HK-2 (cell line): ENCODE measurements at regions not wholly inside any gene's neighbourhood (a gene's known extent, or its start where the extent isn't known, plus 50 kb on each side); places are given as distances from the start of the nearest gene placed in this dataset.

Experiments
- DNase-seq: peaks from one replicate; pipeline ENCODE4 v3.0.0-alpha.2; 2018; ENCODE audit not compliant: unreplicated experiment

DNA sequence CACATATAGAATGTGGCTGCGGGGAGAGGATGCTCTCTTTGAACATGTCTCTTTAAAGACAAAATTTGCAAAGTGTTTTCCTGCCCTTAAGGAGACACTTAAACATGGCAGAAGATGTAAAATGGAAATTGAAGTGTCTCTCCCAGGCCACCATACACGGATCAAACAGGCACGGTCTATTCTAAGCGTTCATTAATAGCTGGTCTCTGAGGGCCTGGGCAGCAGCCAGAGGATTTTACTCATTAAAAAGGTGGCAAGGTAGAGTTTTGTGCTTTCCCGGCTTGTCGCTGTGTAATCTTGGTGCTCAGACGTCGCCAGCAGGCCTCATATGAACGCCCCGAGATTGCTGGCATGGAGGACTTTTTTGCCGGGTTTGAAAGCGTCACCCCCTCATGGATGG is 205.5 kb downstream of the EMX2 start:
- DNase-seq, result no peak

DNA sequence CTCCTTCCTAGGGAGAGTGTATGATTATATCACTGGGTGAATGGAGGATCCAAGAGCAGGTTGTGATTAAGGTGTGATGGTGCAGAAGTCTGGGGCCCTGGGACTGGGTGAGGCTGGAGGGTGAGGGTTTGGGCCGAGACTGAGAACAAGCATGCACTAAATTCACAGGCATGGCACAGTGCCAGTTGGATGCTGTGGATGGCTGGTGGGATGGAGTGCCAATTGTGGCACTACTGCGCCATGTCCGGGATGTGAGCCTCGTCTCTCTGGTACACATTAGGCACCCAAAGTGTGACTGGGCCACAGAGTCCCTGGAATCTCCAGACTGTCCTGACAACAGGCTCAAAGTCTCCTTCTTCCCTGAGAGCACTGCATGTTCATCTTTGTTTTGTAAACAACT is 208.1 kb downstream of the EMX2 start:
- no peak for DNase-seq

DNA sequence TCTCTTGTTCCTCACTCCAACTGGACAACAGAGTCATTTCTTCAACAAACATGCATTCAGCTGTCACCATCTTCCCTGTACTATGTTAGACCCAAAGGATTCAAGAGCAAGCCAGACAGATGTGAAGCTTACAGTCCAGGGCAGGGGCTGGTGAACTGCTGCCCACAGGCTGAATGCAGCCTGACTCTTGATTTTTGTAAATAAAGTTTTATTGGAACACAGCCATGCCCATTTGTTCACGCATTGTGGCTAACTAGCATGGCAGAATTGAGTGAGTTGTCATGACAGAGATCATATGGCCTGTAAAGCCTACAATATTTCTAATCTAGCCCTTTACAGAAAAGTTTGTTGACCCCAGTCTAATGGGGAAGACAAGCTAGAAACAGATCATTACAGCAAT is 208.7 kb downstream of the EMX2 start:
- DNase-seq, result no peak

DNA sequence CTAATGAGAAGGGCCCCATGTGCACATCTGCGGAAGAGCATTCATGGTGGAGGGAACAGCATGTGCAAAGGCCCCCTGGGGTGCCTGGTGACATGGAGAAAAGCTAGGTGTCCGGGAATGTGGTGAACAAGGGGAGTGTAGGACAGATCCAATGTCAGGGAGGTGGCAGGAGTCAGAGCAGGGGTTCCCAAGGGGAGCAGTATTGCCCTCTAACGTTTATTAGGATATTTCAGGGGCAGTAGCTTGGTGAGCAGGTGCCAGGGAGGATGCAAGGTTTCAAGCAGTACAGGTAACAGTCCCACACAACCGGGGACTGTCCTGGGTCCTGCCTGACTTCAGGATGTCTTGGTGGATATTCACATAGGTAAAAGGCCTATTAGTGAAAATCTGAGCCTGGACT is 209.6 kb downstream of the EMX2 start:
- DNase-seq, result no peak

DNA sequence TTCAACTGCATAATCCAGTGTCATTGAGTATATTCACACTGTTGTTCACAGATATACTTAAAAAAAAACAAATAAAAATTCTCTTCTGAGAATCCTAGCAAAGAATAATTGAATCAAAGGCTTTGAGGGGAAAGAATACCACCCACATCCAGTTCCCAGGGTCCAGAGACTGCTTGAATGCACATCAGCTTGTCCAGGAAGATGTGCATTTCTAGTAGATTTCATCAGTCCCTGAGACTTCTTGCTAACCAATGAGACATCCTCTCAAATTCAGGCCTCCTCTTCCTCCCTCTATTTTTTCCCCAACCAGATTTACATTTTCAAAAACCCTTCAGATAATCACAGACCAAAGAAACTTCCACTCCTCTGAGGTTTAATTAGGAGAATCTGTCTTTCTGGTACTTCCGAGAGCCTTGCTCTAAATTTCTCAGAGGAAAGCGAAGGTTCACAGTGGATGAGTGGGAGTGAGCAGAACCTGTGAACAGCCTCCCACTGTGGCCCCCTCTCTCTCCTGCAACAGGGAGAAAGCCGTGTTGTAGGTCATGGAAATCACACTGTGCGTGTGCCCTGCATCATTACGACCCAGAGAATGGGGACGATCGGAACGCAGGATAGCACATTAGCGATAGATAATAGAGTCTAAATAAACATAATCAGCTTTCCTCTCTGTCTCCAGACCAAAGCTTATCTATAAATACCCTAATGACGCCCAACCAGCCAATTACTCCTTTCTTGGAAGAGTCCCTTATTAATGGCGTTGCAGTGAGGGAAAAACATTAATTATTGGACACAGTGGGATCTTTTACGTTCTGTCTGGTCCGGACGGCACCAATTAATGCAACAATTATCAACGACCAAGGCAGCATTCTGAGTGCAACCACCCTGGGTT is 212.5 kb downstream of the EMX2 start:
- DNase-seq, result no peak

DNA sequence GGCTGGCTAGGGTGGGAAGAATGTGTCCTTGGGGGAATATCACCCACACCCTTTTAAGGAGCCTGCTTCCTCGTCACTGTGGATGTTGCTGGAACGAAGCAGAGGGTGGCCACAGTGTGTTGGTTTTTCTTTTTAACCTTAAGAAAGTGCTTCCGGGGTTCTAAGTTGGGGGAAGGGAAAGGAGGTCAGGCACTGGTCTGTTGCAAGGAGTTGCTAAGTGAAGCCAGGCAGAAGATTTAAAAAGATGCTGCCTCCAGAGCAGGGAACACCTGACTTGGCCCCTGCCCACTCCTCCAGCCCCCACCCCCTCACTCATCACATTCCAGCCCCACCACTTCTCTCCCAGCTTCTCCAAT is 213.1 kb downstream of the EMX2 start:
- DNase-seq, result no peak

DNA sequence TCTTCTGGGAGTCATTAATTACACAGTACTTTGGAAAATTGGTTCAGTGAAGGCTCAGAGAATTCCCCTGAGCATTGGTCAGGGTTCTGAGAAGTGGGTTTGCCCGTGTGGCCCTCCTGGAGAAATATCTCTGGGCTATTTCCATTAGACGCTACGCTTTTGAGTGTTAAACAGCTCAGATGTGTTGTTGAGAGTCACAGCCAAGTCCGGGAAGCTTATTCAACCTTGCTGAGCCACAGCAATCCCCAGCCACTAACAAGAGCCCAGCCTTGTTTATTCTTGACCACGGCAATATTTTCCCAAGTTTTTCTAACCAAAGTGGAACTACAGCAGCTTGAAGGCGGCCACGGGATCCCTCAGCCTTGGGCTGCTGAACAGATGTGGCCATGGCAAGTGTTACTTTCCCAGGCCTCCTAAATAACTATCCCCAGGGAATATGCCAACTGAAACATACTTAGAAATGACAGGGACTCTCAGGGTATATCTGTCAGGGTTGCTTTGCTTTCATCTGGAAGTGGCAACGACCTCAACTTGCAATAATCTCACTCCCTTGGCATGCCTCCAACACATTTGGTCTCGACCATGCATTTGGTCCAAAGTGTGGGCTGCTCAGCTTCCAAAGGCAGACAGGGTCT is 214.7 kb downstream of the EMX2 start:
- DNase-seq, result no peak

DNA sequence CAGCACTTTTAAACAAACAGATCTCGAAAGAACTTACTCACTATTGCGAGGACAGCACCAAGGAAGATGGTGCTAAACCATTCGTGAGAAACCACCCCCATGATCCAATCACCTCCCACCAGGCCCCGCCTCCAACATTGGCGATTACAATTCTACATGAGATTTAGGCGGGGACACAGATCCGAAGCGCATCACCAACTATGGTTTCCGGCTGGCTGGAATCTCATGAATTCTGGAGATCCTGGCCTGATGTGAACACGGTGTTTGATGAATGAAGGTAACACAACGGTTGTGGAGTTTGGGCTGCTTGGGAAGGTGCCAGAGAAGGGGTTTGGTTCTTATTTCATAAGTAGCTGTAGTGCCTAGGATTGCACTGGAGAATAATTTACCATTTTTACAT is 216.7 kb downstream of the EMX2 start:
- DNase-seq, result no peak

DNA sequence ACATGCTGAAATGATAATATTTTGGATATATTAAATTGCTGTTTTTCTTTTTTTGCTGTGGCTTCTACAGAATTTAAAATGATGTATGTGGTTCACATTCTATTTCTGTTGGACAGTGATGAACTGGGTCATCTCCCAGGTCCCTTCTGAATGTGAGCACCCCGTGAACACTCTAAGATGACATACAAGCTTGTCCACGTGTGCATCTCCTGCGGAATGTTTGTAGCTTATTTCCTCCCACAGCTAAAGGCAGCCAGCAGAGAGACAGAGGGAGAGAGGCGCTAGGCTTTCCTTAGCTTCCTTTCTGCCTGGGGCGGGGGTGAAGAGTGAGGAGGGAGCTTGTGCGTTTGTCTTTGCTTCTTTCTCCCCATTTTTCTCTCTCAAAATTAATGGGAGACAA is 219.1 kb downstream of the EMX2 start:
- no peak for DNase-seq

DNA sequence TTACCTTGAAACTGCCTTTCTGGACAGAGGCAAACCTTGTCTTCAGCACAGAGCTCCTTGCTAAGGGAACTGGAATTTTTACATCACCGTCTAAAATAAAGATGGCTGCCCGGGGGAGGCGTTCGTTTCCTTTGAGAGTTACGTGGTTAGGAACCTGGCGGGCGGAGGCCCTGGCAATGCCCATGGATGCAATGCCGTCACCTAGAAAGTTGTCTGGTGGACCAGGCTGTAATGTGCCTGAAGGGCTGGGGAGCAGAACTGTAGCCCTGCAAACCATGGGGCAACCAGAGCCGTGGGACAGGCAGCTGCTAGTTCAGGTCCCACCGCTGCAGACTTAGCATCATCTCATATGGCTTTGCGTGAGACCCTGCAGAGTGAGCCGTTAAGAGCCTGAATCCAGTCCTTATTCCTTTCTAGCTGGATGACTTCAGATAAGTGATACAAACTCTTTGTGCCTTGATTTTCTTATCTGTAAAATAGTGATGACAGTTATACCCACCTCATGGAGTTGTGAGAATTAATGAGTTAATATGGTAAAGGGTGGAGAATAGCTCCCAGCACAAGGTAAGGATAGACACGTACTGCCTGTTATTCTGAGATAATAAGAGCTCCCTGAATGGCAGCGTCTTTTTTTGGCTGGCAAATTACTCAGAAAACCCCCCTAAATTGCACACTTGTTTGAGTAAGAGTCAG is 219.7 kb downstream of the EMX2 start:
- no peak for DNase-seq

DNA sequence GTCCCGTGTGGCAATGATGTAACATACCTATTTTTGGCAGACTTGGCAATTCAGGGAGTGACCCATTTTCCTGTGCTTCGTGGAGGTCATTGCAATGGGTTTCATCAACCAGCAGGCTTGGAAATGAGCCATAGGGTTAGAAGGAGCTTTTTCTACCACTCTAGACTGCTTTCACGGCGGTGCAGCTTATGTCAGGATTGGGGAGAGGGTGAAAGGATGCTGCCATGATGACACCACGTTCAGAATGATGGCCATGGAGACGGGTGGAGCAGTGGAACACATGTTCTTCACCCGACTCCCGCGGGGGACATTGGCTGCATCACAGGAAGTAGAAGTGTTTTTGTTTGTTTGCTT is 220.2 kb downstream of the EMX2 start:
- DNase-seq, result no peak

DNA sequence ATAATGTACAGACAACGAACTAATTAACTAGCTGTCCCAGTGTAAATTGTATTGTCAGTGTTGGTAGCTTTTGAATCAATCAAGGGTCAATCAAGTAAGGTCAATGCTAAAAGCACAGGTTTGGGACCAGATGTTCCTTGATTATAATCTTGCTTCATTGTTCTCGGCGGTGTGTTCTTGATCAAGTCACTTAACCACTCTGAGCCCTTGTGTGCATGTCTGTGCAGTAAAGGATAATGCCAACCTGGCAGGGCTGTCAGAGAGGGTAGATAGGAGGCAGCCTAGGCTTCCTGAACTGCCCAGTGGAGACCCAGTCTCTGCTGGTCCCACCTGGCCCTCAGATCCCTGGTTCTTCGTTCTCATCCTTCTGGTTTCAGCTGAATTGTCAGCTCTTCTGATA is 221.0 kb downstream of the EMX2 start:
- DNase-seq, result no peak

DNA sequence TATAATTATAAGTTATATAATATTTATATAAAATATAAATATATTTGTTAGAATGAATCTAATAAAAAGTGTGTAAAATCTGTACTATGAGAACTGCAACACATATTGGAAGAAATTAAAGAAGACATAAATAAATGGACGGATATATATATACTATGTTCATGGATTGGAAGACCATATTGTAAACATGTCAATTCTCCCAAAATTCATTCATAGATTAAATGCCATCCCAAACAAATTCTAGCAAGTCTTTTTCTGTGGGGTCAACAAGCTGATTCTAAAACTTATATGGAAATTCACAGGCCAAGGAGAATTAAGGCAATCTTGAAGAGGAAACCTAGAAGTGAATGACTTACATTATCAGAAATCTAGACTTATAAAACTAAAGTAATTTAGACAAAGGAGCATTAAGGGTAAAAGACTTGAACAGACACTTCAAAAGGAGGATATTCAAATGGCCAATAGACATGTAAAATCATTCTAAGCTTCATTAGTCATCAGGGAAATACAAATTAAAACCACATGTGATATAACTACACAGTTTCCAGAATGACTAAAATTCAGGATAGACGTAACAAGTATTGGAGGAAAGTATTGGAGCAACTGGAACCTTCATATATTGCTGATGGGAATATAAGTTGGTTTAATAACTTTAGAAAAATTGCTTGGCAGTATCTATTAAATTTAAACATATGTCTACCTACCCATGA is 225.9 kb downstream of the EMX2 start:
- DNase-seq, result no peak

DNA sequence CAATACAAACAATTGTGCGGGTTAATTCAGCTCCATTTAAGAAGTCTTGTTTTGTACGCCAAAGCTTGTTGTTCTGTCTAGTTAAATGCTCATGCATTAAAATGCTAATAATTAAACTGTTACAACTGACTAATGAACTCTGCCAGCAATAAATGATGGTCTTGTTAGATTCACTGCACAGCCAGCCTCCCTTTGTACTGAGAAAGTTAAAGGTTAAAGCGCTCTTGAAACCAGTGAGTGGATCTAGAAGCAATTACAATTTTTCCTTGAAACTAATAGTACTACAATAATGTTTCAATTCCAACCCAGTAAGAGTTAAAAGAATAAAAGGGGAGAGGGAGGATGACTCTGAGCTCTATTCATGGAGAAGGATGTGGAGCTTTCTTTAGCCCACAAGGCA is 233.0 kb downstream of the EMX2 start:
- no peak for DNase-seq

DNA sequence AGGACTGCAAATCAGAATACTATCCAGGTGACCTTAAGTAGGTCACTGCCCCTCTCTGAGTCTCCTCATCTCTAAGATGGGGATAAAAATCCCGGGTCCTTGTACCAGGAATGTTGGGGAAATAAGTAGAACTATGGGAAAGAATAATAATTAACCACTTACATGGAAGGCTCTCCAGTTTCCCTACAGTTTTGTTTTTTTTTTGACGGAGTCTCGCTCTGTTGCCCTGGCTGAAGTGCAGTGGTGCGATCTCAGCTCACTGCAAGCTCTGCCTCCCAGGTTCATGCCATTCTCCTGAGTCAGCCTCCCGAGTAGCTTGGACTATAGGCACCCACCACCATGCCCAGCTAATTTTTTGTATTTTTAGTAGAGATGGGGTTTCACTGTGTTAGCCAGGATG is 234.7 kb downstream of the EMX2 start:
- DNase-seq, result peak; percentile 4

DNA sequence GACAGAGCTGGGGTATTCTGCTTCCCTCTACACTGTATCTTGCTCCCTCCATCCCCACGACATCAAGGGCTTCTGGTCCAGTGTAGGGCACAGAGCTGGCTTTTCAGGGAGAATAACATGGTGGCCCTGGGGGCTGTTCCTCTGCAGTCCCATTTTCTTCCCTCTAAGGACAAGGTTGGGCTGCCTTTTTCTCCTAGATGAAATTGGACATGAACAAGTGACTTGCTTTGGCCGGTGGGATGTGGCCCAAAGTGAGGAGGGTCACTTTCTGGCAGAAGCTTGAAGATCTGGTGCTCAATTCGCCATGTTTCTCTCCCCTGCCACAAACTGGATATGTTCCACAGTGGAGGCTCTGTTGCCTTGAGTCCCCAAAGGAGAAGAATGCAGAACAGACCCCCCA is 235.7 kb downstream of the EMX2 start:
- DNase-seq, result no peak

DNA sequence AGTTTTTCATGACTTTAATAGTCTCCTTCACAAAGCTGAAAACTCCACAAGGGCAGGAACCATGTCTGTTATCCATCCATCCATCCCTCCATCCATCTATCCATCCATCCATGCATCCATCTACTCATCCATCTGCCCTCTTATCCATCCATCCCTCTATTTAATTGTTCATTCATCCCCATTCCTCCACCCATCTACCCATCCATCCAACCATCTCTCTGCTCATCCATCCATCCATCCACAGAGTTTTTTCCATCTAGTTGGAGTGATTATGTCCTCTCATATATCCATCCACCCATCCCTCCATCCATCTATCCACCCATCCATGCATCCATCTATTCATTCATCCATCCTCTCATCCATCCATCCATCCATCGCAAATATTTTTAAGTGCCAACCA is 237.9 kb downstream of the EMX2 start:
- DNase-seq, result no peak

DNA sequence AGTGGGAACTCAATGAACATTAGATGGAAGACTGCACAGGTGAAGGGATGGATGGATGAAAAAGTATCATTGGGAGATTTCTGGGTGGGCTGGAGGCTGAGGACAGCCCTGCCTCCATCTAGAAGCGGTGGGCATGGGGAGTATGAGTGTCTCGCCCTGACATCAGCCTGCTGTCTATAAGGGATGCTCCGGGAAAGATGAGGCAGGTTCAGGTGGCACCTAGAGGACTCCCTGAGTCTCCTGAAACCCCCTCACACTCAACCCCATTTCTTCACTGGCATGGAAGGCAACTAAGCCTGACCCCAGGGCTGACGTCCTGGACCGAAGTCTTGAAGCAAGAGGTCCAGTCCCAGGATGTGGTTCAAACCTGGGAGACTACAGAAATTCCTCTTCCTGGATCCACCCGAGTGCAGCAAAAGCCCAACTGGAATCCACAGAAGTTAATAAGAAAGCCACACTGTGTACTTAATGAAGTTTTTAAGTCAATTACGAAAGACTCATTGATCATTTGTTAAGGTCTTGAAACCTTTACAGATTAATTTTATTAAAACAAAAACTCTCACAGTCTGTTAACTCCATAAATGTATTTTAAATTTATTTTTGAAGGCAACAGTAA is 238.8 kb downstream of the EMX2 start:
- no peak for DNase-seq

DNA sequence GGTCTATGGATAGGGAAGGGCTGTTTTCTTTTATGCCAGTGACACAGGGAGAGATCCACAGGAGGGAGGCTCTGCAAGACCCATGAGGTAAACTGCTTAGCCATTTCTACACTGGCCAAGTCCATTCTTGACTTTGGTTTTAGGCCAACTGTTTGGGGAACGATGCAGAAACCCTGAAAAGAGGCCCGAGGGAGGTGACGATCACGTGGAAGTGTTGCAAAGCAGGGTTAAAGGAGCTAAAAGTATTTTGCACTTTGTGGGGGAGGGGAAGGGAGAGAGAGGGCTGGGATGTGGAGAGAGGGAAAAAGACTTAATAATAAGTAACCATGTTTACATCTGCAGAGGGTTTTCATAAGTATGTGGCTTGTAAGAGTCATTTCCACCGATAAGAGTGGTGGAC is 239.7 kb downstream of the EMX2 start:
- DNase-seq, result no peak

DNA sequence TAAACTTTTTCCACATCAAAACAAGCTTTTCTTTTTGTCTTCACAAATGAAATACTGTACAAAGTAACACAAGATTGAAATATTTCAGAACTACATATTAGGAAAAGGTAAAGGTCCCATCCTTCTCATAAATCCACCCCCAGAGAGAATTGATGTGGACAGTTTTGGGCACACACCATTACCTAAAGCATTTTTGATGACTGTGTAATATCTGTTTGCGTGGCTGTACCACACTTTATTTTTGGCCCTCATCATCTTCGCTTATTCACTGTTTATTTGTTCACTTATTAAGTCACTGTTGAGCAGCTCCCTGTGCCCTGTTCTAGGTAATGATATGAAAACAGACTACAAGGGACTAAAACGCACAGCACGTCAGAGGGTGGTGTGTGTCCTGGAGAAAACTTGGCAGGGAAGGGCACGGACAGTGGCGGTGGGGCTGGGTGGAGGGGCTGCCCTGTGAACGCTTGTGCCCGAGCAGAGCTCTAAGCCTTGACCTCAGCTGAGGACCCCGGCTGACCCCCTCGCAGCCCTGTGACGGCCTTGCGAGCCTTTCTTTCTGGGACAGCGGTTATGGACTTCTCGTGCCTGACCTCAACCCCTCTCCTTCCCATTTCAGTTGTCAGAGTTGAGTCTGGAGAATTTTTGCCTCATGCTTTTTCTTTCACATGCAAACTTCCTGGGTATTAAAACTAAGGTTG is 241.3 kb downstream of the EMX2 start:
- no peak for DNase-seq

DNA sequence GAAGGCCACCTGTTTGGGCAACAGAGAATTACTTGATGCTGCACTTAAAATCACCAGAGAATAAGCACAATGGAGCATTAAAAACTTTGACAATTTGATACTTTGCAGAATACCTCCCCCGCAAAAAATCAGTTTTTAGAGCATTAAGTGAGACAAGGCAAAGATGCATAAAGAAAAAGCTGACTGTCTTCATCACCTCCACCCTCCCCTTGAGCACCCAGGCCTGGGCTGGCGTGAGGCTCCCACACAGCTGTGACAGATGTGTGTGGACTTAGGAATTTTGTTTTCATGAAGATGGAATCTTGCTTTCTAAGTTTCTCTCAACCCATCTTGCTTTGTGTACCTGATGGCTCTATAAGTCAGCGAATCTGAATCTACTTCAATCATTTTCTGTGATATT is 242.2 kb downstream of the EMX2 start:
- DNase-seq, result no peak

DNA sequence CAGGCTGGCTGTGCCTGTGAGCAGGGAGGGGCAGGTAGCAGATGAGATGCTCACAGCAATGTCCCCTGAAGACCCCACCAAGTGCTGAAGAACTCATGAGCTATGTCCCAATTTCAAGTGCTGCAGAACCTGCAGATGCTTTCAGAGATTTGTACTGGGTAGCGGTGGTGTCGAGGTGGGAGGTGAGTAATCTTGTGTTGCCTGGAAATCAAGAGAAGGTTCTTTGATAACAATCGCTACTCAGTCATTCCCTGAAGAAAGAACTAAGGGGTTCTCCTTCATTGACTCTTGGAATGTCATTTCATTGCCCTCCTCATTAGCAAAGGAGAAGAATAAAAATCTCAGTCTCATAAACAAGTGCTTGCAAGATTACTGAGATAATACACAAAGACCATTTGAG is 246.4 kb downstream of the EMX2 start:
- no peak for DNase-seq
